Loucy (cell line): ENCODE measurements at regions not wholly inside any gene's neighbourhood (a gene's known extent, or its start where the extent isn't known, plus 50 kb on each side); places are given as distances from the start of the nearest gene placed in this dataset.

Experiments
- H2AFZ ChIP-seq: fragments of 200-600 bp; sonication (generic); 2 replicates; pipeline ENCODE4 v1.6.0; 2016; ENCODE audit warnings: antibody characterized with exemption, mild to moderate bottlenecking, low read length, moderate library complexity
- H3F3A ChIP-seq: fragments of 200-600 bp; 2 replicates; pipeline ENCODE4 v1.6.0; 2016; ENCODE audit warnings: antibody characterized with exemption, low read depth, mild to moderate bottlenecking
- H3K27me3 ChIP-seq: fragments of 200-600 bp; sonication (generic); 2 replicates; pipeline ENCODE4 v1.6.1; 2014; ENCODE audit warnings: low read length, mild to moderate bottlenecking; ENCODE audit not compliant: insufficient read depth, poor library complexity, severe bottlenecking
- H3K36me3 ChIP-seq: fragments of 200-600 bp; sonication (generic); 2 replicates; pipeline ENCODE4 v1.6.1; 2016; ENCODE audit warnings: low read length; ENCODE audit not compliant: insufficient read depth
- H3K4me1 ChIP-seq: fragments of 200-600 bp; sonication (generic); 2 replicates; pipeline ENCODE4 v1.5.1; 2014; ENCODE audit warnings: low read length, mild to moderate bottlenecking; ENCODE audit not compliant: insufficient read depth, poor library complexity, severe bottlenecking
- H3K4me2 ChIP-seq: fragments of 200-600 bp; sonication (generic); 2 replicates; pipeline ENCODE4 v1.6.0; 2014; ENCODE audit warnings: antibody characterized with exemption, low read length, low read depth, mild to moderate bottlenecking; ENCODE audit not compliant: poor library complexity, severe bottlenecking
- H3K4me3 ChIP-seq: fragments of 200-600 bp; sonication (generic); 2 replicates; pipeline ENCODE4 v1.5.1; 2014; ENCODE audit warnings: low read length, mild to moderate bottlenecking, mixed read lengths; ENCODE audit not compliant: poor library complexity, severe bottlenecking
- H3K79me2 ChIP-seq: fragments of 200-600 bp; sonication (generic); 2 replicates; pipeline ENCODE4 v1.6.1; 2014; ENCODE audit warnings: low read length; ENCODE audit not compliant: insufficient read depth
- H3K9ac ChIP-seq: fragments of 200-600 bp; sonication (generic); 2 replicates; pipeline ENCODE4 v1.6.0; 2014; ENCODE audit warnings: mild to moderate bottlenecking, low read depth, low read length, moderate library complexity; ENCODE audit not compliant: poor library complexity, severe bottlenecking
- H3K9me2 ChIP-seq: fragments of 200-600 bp; sonication (generic); replicated peaks from 2 replicates; pipeline ENCODE4 v1.6.1; 2016; ENCODE audit warnings: low read depth, low read length, mixed read lengths
- H3K9me3 ChIP-seq: fragments of 200-600 bp; sonication (generic); 2 replicates; pipeline ENCODE4 v1.6.1; 2014; ENCODE audit warnings: mild to moderate bottlenecking, antibody characterized with exemption, low read length, low read depth; ENCODE audit not compliant: insufficient read depth
- H4K20me1 ChIP-seq: fragments of 200-600 bp; sonication (generic); 2 replicates; pipeline ENCODE4 v1.6.0; 2014; ENCODE audit warnings: antibody characterized with exemption, low read length, mild to moderate bottlenecking; ENCODE audit not compliant: insufficient read depth, poor library complexity, severe bottlenecking
- EZH2phosphoT487 ChIP-seq: fragments of 200-600 bp; IDR thresholded peaks from 2 replicates; pipeline ENCODE4 v1.6.1; 2018; ENCODE audit warnings: antibody characterized with exemption, mild to moderate bottlenecking, moderate library complexity, borderline replicate concordance
- TF ChIP-seq, protein P1 (sequence below): fragments of 200-600 bp; sonication (generic); conservative IDR thresholded peaks from 2 replicates; pipeline ENCODE4 v1.5.1; 2014; ENCODE audit warnings: mild to moderate bottlenecking, antibody characterized with exemption, low read length

DNA sequence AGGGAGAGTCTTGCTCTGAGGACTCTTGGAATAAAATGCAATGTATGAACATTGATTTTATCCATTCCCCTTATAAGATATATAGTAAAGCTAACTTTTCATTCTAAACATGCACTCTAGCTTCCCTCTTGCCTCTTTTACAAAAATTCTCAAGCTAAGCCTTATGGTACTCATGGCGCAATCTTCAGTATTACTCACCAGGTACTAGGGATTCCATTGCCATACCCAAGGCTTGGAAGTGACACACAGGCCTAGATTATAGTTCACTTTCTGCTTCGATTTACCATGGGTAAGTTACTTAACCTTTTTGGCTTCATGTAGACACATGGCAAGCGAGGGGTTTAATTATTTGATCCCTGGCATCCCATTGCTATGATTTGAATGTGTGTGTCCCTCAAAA lies 331.5 kb downstream of the LRIG3 start:
- H2AFZ ChIP-seq: no peak overlapping the region
- TF ChIP-seq, protein P1, sequence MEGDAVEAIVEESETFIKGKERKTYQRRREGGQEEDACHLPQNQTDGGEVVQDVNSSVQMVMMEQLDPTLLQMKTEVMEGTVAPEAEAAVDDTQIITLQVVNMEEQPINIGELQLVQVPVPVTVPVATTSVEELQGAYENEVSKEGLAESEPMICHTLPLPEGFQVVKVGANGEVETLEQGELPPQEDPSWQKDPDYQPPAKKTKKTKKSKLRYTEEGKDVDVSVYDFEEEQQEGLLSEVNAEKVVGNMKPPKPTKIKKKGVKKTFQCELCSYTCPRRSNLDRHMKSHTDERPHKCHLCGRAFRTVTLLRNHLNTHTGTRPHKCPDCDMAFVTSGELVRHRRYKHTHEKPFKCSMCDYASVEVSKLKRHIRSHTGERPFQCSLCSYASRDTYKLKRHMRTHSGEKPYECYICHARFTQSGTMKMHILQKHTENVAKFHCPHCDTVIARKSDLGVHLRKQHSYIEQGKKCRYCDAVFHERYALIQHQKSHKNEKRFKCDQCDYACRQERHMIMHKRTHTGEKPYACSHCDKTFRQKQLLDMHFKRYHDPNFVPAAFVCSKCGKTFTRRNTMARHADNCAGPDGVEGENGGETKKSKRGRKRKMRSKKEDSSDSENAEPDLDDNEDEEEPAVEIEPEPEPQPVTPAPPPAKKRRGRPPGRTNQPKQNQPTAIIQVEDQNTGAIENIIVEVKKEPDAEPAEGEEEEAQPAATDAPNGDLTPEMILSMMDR: no peak
- no peak for TF ChIP-seq EZH2phosphoT487
- no peaks in the 10 kb centered on the region for H3K9me3 ChIP-seq
- no peaks in the 10 kb centered on the region for H4K20me1 ChIP-seq
- no peak overlapping the region for H3K9ac ChIP-seq
- H3K9me2 ChIP-seq: no peaks in the 10 kb centered on the region
- H3K79me2 ChIP-seq: no peaks in the 10 kb centered on the region
- H3K27me3 ChIP-seq: no peaks in the 10 kb centered on the region
- no peaks in the 10 kb centered on the region for H3K36me3 ChIP-seq
- no peak overlapping the region for H3K4me3 ChIP-seq
- no peaks in the 10 kb centered on the region for H3K4me1 ChIP-seq
- H3K4me2 ChIP-seq: no peak overlapping the region
- no peaks in the 10 kb centered on the region for H3F3A ChIP-seq

GRCh38 chr12:58592475-58593207 lies 327.7 kb downstream of the LRIG3 start:
- Histone ChIP-seq H3K4me2 (no peak overlapping the region), H3K9me2 (no peaks in the 10 kb centered on the region), H2AFZ (no peak overlapping the region), H3K27me3 (no peaks in the 10 kb centered on the region), H3K4me1 (no peaks in the 10 kb centered on the region), H4K20me1 (no peaks in the 10 kb centered on the region), H3K9me3 (no peaks in the 10 kb centered on the region), H3K36me3 (no peaks in the 10 kb centered on the region), H3K4me3 (no peak overlapping the region), H3F3A (no peaks in the 10 kb centered on the region), H3K79me2 (no peaks in the 10 kb centered on the region), H3K9ac (no peak overlapping the region)
- TF ChIP-seq EZH2phosphoT487: no peak

DNA sequence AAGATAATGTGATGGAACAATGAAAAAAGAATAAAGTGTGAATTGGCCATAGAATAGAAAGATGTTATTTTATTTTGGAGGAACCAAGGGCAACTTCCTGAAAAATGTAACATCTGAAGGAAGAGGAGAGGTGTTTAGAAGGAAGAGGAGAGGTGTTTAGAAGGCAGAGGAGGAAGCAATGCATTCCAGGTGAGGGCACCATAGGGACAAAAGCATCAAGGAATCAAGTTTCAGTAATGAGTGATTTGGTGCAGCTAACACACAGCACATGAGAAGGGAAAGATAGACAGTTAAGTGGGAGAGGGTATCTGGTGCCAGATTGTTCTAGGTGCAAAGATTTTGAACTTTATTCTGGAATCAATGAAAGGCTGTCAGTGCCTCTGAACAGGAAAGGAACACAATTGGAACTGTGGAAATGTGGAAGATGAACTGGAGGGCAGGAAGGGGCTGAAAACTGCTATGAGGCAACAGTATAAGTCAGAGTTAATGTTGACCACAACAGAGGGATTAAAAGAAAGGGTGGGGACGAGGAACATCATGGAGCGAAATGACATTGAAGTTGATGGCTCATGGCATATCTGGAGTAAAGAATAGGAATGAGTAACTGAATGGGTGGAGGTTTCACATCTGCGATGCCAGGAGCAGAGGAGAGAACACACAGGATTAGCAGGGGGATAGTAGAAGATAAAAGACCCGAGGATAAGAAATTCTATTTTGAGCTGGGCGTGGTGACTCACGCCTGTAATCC lies 326.6 kb downstream of the LRIG3 start:
- Histone ChIP-seq H3K4me1 (no peaks in the 10 kb centered on the region), H3K79me2 (no peaks in the 10 kb centered on the region), H3K27me3 (no peaks in the 10 kb centered on the region), H3K4me2 (no peak overlapping the region), H3K9me3 (no peaks in the 10 kb centered on the region), H2AFZ (no peak overlapping the region), H3F3A (no peaks in the 10 kb centered on the region), H3K36me3 (no peaks in the 10 kb centered on the region), H3K9ac (no peak overlapping the region), H3K4me3 (no peak overlapping the region), H4K20me1 (no peaks in the 10 kb centered on the region), H3K9me2 (no peaks in the 10 kb centered on the region)
- TF ChIP-seq, protein P1: no peak
- no peak for TF ChIP-seq EZH2phosphoT487
